HL-60 (cell line): ENCODE measurements at regions not wholly inside any gene's neighbourhood (a gene's known extent, or its start where the extent isn't known, plus 50 kb on each side); places are given as distances from the start of the nearest gene placed in this dataset.

ENCODE experiments used
- REST ChIP-seq: IDR thresholded peaks from 2 replicates; pipeline ENCODE4 v1.6.1; 2012; ENCODE audit warnings: low read depth; ENCODE audit not compliant: insufficient replicate concordance
- TF ChIP-seq, protein P1 (sequence below): IDR thresholded peaks from one replicate; pipeline ENCODE4 v1.5.1; 2011; ENCODE audit warnings: low read length, control low read depth, inconsistent platforms; ENCODE audit not compliant: insufficient read depth

- TF ChIP-seq, protein P1, sequence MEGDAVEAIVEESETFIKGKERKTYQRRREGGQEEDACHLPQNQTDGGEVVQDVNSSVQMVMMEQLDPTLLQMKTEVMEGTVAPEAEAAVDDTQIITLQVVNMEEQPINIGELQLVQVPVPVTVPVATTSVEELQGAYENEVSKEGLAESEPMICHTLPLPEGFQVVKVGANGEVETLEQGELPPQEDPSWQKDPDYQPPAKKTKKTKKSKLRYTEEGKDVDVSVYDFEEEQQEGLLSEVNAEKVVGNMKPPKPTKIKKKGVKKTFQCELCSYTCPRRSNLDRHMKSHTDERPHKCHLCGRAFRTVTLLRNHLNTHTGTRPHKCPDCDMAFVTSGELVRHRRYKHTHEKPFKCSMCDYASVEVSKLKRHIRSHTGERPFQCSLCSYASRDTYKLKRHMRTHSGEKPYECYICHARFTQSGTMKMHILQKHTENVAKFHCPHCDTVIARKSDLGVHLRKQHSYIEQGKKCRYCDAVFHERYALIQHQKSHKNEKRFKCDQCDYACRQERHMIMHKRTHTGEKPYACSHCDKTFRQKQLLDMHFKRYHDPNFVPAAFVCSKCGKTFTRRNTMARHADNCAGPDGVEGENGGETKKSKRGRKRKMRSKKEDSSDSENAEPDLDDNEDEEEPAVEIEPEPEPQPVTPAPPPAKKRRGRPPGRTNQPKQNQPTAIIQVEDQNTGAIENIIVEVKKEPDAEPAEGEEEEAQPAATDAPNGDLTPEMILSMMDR, result no peak
- TF ChIP-seq REST, result no peak
These were observed 147.1 kb upstream of the NRBF2 start for GRCh38 chr10:62985807-62986600.
